ENCODE measurements at regions not wholly inside any gene's neighbourhood (a gene's known extent, or its start where the extent isn't known, plus 50 kb on each side); places are given as distances from the start of the nearest gene placed in this dataset.

- POLR2A ChIA-PET, result no interaction called here
These were observed 89.5 kb upstream of the ARRDC3 start for GRCh38 chr5:91472631-91473030.

GRCh38 chr5:91469517-91470165 is 86.5 kb upstream of the ARRDC3 start:
- no peak for TF ChIP-seq CTCF (IDR thresholded peaks at IDR 0.05; ENCODE audit: control extremely low read depth, extremely low read depth, low read depth, missing control alignments)
- DNase-seq (ENCODE audit: extremely low spot score), result no peak
- ChIA-PET CTCF (interaction anchor here (1.0 kb wide), 1 partner anchor 24 kb away, joined by 3 read pairs; no protein-coding TSS in a partner anchor), POLR2A (no interaction called here)

More at GRCh38 chr5:91472631-91473030, 89.5 kb upstream of the ARRDC3 start:
- CTCF ChIA-PET, result no interaction called here
- DNase-seq (ENCODE audit: extremely low spot score), result no peak
- no peak for TF ChIP-seq CTCF (IDR thresholded peaks at IDR 0.05; ENCODE audit: control extremely low read depth, extremely low read depth, low read depth, missing control alignments)

- DNase-seq (ENCODE audit: extremely low spot score), result no peak
- ChIA-PET CTCF (interaction anchor here (1.0 kb wide), 1 partner anchor 25 kb away, joined by 3 read pairs; no protein-coding TSS in a partner anchor), POLR2A (no interaction called here)
- TF ChIP-seq CTCF (IDR thresholded peaks at IDR 0.05; ENCODE audit: control extremely low read depth, extremely low read depth, low read depth, missing control alignments), result no peak
These were observed 85.7 kb upstream of the ARRDC3 start for GRCh38 chr5:91468651-91469422.

- no peak for DNase-seq (ENCODE audit: extremely low spot score)
- TF ChIP-seq CTCF (IDR thresholded peaks at IDR 0.05; ENCODE audit: control extremely low read depth, extremely low read depth, low read depth, missing control alignments), result no peak
- ChIA-PET POLR2A (no interaction called here), CTCF (interaction anchor here (1.1 kb wide), 1 partner anchor 14 kb away, joined by 3 read pairs; no protein-coding TSS in a partner anchor)
These were observed 81.9 kb upstream of the ARRDC3 start for GRCh38 chr5:91464886-91465646.

- CTCF ChIA-PET, result no interaction called here
- TF ChIP-seq CTCF (IDR thresholded peaks at IDR 0.05; ENCODE audit: control extremely low read depth, extremely low read depth, low read depth, missing control alignments), result no peak
- POLR2A ChIA-PET, result no interaction called here
- DNase-seq (ENCODE audit: extremely low spot score), result no peak
These were observed 74.6 kb upstream of the ARRDC3 start for GRCh38 chr5:91457681-91458058.

GRCh38 chr5:91456928-91457680 is 74.0 kb upstream of the ARRDC3 start:
- DNase-seq (ENCODE audit: extremely low spot score), result no peak
- no peak for TF ChIP-seq CTCF (IDR thresholded peaks at IDR 0.05; ENCODE audit: control extremely low read depth, extremely low read depth, low read depth, missing control alignments)
- ChIA-PET POLR2A (no interaction called here), CTCF (no interaction called here)

All from GM10248 (cell line).